ENCODE measurements at regions not wholly inside any gene's neighbourhood (a gene's known extent, or its start where the extent isn't known, plus 50 kb on each side); places are given as distances from the start of the nearest gene placed in this dataset.

DNA sequence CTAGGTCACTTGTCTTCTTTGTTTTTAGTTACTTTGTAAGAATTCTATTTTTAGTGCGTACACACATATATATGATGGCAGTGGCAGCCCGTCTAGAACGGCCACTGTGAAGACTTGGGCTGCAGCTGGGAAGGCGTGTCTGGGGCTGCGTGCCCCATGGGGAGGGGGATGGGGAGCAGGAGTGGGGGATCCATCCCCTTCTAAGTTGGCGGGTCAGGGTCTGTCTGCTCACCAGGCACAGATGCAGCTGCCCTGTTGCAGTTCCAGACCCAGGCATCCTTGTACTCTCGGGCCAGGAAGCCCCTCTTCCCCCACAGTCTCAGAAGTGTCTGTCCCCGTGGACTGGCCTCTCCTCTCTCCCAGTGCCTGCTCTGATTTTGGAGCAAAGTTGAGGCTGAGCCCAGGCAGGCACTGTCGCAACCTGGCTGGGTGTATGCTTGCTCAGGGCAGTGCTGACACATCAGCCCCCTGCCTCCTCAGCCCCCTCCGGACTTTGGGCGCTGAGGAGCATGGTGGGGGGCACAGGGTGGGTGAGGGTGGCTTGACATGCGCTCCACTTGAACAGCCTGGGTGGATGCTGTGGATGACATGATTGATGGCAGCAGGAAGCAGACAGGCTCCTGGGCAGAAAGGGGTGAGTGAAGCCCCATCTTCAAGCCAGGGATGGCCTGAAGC, 271.2 kb upstream of the NAV3 start:
- TF ChIP-seq CTCF (IDR thresholded peaks at IDR 0.05; ENCODE audit: insufficient read depth, low read depth, low read length) (no peak), EZH2 (IDR thresholded peaks at IDR 0.05; ENCODE audit: insufficient read depth, low read length) (no peak)

All from astrocyte (in vitro differentiated cells and primary cell).